KOPT-K1 (cell line): ENCODE measurements at regions not wholly inside any gene's neighbourhood (a gene's known extent, or its start where the extent isn't known, plus 50 kb on each side); places are given as distances from the start of the nearest gene placed in this dataset.

Source experiments
- H3K27ac ChIP-seq: fragments of 200-600 bp; sonication (generic); 2 replicates; pipeline ENCODE4 v1.5.1; 2016; ENCODE audit warnings: antibody characterized with exemption, mild to moderate bottlenecking, low read depth, low read length; ENCODE audit not compliant: poor library complexity, severe bottlenecking
- H3K36me3 ChIP-seq: fragments of 200-600 bp; sonication (generic); 2 replicates; pipeline ENCODE4 v1.5.1; 2017; ENCODE audit warnings: antibody characterized with exemption, mild to moderate bottlenecking, low read length, moderate library complexity; ENCODE audit not compliant: insufficient read depth
- H3K9me3 ChIP-seq: fragments of 200-600 bp; sonication (generic); 2 replicates; pipeline ENCODE4 v1.5.1; 2017; ENCODE audit warnings: antibody characterized with exemption, low read length, mild to moderate bottlenecking; ENCODE audit not compliant: insufficient read depth, poor library complexity, severe bottlenecking

- H3K9me3 ChIP-seq, result no peaks in the 10 kb centered on the region
- no peak overlapping the region for H3K27ac ChIP-seq
- H3K36me3 ChIP-seq, result no peaks in the 10 kb centered on the region
Observed at GRCh38 chr1:228978484-228979324, 243.4 kb downstream of the RHOU start.

- no peaks in the 10 kb centered on the region for H3K36me3 ChIP-seq
- H3K9me3 ChIP-seq, result no peaks in the 10 kb centered on the region
- no peak overlapping the region for H3K27ac ChIP-seq
Observed at GRCh38 chr1:228979325-228979699, 244.0 kb downstream of the RHOU start.

GRCh38 chr1:228979774-228980173, 244.5 kb downstream of the RHOU start:
- H3K27ac ChIP-seq, result no peak overlapping the region
- no peaks in the 10 kb centered on the region for H3K36me3 ChIP-seq
- H3K9me3 ChIP-seq, result no peaks in the 10 kb centered on the region

GRCh38 chr1:228980232-228980937, 245.1 kb downstream of the RHOU start:
- no peaks in the 10 kb centered on the region for H3K36me3 ChIP-seq
- H3K9me3 ChIP-seq, result no peaks in the 10 kb centered on the region
- H3K27ac ChIP-seq, result no peak overlapping the region

GRCh38 chr1:228982637-228983036, 247.4 kb downstream of the RHOU start:
- no peak overlapping the region for H3K27ac ChIP-seq
- no peaks in the 10 kb centered on the region for H3K36me3 ChIP-seq
- H3K9me3 ChIP-seq, result no peaks in the 10 kb centered on the region

GRCh38 chr1:228983231-228983660, 248.0 kb downstream of the RHOU start:
- no peaks in the 10 kb centered on the region for H3K9me3 ChIP-seq
- H3K27ac ChIP-seq, result no peak overlapping the region
- H3K36me3 ChIP-seq, result no peaks in the 10 kb centered on the region

- H3K27ac ChIP-seq, result no peak overlapping the region
- no peaks in the 10 kb centered on the region for H3K36me3 ChIP-seq
- H3K9me3 ChIP-seq, result no peaks in the 10 kb centered on the region
Observed at GRCh38 chr1:228983661-228984060, 248.4 kb downstream of the RHOU start.

GRCh38 chr1:228984107-228984506, 248.8 kb downstream of the RHOU start:
- no peaks in the 10 kb centered on the region for H3K9me3 ChIP-seq
- H3K36me3 ChIP-seq, result no peaks in the 10 kb centered on the region
- H3K27ac ChIP-seq, result no peak overlapping the region

- no peak overlapping the region for H3K27ac ChIP-seq
- H3K9me3 ChIP-seq, result no peaks in the 10 kb centered on the region
- no peaks in the 10 kb centered on the region for H3K36me3 ChIP-seq
Observed at GRCh38 chr1:228984646-228985631, 249.7 kb downstream of the RHOU start.

- H3K9me3 ChIP-seq, result no peaks in the 10 kb centered on the region
- H3K27ac ChIP-seq, result no peak overlapping the region
- H3K36me3 ChIP-seq, result no peaks in the 10 kb centered on the region
Observed at GRCh38 chr1:228985661-228986060, 250.4 kb downstream of the RHOU start.

GRCh38 chr1:228986093-228986904, 251.0 kb downstream of the RHOU start:
- Histone ChIP-seq H3K9me3 (no peaks in the 10 kb centered on the region), H3K36me3 (no peaks in the 10 kb centered on the region), H3K27ac (no peak overlapping the region)

GRCh38 chr1:228987286-228987685, 252.0 kb downstream of the RHOU start:
- Histone ChIP-seq H3K9me3 (no peaks in the 10 kb centered on the region), H3K27ac (no peak overlapping the region), H3K36me3 (no peaks in the 10 kb centered on the region)

GRCh38 chr1:228987736-228988506, 252.6 kb downstream of the RHOU start:
- Histone ChIP-seq H3K9me3 (no peaks in the 10 kb centered on the region), H3K36me3 (no peaks in the 10 kb centered on the region), H3K27ac (no peak overlapping the region)

GRCh38 chr1:228988664-228989063, 253.4 kb downstream of the RHOU start:
- H3K9me3 ChIP-seq, result no peaks in the 10 kb centered on the region
- no peaks in the 10 kb centered on the region for H3K36me3 ChIP-seq
- no peak overlapping the region for H3K27ac ChIP-seq
